ENCODE measurements at regions not wholly inside any gene's neighbourhood (a gene's known extent, or its start where the extent isn't known, plus 50 kb on each side); places are given as distances from the start of the nearest gene placed in this dataset.

DNA sequence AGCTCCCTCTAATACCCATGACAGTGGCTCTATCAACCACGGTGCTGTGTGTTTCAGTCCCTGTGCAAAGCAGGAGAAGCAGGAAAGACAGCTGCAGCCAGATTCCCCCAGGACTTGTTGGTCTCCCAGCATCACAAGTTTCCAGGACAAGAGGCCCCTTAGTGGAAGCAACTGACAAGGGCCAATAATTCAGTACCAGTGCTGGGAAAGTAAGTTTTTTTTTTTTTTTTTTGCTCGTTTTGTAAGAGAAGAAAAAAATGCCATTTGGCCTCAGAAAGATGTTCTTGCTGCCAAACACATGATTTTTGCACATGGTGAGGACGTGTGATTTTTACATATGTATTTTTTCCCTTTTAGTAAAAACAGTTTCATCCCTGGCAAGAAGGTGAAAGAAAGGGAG is 284.2 kb upstream of the ZMIZ1 start:
- no peak for DNase-seq

DNA sequence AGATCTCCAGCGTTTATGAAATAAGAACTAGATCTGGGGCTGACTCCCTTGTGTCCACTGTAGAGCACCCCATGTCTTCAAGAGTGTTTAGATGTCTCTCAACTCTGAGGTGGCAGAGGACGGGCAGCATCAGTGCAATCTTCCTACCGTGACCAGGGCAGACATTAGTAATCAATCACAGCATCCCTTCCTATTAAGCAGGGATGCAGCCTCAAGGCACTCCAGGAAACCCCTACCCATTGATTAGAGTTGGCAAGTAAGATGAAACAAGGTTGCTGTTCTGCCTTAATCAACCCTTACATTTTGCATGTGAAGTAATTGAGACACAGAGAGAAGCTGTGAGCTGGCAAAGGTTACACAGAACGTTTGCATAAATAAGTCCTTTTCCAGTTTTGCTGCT is 283.7 kb upstream of the ZMIZ1 start:
- DNase-seq = no peak

DNA sequence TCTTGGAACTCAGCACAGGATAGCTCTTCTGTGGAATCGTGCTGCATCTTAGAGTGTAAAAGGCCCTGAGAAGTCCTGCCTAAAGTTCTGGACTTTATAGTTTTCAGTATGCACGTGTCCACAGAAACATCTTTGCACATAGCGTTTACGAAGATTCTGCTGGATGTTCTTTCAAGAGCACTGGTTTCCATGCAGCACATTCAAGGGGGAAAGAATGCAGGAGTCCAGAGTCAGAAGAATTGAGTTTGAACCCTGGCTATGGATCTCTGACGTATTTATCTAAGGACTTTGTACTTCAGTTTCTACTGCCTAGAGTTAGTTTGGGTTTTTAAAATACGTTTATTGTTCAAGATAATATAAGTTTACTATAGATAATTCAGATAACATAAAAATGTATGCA is 282.8 kb upstream of the ZMIZ1 start:
- DNase-seq = no peak

DNA sequence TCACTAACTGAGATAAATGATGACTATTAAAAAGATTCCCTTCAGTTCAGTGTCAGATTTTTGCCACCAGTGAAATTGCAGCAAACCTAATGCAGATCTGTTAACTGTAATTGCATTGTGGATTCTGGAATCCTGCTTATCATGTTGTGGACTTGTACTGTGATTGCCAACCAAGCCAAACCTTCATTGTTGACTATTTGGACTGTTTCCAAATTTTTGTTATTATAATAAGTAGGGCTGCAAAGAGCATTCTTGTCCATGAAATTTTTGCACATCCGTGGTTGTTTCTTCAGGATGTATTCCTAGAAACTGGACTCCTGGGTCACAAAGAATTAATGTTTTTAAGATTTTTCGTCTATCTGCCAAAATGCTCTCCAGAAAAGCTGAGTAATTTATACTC is 281.6 kb upstream of the ZMIZ1 start:
- no peak for DNase-seq

DNA sequence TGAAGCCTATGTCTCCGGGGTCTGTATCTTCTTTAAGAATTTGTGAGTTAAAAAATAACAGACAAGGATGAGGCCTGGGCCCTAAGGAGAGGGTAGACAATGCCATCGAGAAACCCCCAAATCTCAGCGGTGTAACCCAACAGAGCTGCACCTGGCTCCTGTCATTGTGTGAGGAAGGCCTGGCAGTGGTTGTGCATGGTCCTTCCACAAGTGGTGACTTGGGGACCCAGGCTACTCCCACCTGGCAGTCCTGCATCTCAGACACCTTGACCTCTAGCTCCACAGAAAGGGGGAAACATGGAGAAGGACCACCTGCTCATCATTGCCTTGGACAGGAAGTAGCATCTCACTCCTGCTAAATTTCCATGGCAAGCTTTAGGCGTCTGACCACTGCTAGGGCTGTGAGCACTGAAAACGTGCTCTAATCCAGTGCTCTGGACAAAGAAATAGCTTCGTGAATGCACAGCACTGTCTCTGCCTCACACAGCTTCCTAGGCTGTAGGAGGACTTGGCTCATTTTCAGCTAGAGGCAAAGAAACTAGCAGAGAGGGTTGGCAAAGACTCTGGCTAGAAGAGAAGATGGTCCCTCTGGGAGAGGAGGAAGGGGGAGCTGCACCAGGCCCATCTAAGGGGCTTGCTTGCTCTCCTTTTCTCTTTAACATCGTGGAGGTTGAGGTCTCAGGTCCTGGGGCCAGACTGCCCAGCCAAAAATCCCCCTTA is 273.9 kb upstream of the ZMIZ1 start:
- DNase-seq = no peak

DNA sequence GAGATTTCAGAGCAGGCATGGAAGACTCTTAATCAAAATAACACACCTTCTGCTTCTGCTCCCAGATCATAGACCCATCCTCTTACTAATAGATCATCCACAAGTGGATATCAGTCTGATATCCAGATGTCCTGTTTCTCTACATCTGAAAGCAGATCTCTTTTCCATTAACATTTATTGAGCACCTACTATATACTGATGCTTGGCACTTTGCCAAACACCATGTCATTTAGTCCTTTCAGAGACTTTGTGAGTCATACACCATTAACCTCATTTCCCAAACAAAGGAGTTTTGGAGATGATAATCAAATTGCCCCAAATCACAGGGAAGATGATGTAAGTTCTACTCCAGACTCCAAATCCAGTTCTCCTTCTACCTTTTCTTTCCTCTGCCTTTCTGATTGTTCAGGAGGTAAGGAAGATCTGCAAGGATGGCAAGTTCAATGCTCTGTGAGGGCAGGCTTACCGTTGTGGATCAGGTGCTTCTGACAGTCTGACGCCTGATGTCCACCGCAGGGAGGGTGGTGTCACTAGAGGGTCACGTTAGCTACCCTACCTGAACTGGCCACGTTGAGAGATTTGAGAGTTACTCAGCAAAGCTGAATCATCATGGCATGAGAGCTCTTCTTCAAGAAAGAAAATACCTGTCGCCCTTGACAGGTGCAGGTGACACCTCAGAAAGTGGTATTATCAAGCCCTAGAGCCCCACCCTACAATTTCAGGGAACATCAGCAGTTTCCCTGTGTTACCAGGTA is 269.6 kb upstream of the ZMIZ1 start:
- no peak for DNase-seq

DNA sequence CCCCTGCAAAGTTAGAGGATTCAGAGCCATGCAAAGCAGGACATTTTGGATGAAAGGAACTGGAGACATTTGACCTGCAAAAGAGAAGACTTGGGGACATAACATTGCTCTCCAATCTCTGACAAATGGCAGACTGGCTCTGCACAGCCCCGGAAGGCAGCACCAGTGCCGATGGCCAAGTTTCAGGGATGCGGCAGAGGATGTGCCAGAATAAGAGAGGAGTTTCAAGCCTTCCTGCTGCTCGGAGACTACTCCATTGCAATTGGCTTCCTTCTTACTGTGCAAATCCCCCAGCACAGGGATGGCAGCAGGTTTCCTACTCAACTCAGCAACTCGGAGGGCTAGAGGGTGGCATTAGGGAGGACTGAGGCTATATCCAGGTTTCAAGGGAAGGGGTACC is 268.8 kb upstream of the ZMIZ1 start:
- DNase-seq = no peak

DNA sequence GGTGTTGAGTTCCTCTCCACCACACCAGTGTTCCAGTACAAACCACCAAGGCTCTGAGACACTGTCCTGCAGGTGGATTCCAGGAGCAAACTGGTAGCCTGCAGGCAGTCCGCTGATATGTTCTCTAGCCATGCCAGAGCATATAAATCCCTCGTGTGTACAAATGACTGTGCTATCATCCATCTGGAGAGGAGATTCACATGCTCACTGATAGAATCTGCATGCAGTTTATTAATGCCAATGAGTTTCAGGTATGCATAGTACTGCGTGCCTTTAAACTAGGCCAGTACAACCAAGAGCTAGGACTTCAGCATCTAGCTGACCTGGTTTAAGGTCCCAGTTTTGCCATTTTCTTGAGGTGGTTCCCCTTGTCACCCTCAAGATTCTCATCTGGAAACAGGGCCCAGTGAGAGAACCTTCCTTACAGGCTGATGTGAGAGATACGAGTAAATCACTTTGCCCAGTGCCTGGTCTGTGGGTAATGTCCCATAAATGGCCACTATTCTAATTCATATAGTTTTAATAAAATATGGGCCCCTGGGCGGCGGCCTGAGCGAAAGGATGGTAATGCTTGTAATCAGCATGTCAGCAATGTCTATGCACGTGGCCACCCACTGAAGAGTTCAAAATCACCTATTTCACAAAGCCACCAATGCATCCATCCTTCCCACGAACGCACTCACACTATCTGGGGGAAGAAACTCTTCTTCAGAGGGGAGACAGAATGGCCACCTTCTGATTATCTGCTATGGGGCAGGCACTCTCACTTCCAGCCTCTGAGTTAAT is 268.0 kb upstream of the ZMIZ1 start:
- DNase-seq = no peak

DNA sequence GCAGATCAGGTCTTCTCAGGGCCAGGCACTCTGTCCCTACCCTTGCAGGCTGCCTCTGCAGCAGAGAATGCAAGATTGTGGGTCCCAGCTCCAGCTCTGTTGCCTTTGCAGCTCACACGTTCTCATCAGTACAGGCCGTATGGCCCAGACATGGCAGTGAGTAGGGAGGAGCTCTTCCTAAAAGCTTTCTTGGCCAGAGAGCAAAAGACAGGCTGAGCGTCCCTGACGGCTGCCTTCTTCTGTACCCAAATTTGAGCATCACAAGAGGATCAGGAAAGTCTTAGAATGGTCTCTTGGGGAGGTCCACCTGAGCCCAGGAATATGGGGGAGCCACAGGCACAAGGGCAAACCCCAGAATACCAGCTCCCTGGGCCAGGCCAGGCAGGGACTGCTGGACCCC is 266.3 kb upstream of the ZMIZ1 start:
- DNase-seq = no peak

DNA sequence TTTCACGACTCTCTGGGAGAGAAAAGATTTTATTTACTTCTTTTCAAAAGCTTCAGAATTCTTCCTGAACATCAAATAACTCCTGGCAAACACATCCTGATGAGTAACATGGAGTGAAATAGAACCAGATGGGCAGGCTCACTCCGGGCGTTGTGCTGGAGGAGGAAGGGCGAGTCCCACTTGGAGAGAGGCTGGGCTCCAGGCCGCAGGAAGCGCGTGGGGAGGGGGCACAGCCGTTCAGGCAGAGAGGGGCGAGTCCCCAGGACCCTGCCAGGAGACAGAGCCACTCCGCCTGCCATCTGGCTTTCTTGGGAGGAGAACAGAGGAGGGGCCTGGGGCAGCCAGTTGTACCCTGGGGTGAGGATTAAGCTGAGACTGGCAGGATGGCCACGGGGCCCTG is 265.9 kb upstream of the ZMIZ1 start:
- no peak for DNase-seq

DNA sequence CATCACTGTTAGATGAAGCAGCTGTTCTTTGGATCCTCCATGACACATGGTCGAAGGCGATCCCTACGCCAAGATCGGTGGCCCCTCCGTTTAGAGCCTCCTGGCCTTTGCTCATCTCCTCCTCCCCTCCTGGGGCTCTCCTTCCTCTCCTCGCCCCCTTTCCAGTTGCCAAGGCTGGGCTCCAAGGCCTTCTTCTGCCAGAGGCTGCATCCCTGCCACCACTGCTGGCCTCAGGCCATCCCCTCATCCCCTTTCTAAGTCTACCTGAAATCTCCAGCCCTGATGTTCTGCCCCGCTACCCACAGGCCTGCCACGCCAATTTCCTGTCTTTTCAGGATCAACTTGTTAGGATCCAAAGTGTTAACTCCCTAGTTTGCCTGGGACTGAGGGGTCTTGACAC is 265.1 kb upstream of the ZMIZ1 start:
- DNase-seq = no peak

DNA sequence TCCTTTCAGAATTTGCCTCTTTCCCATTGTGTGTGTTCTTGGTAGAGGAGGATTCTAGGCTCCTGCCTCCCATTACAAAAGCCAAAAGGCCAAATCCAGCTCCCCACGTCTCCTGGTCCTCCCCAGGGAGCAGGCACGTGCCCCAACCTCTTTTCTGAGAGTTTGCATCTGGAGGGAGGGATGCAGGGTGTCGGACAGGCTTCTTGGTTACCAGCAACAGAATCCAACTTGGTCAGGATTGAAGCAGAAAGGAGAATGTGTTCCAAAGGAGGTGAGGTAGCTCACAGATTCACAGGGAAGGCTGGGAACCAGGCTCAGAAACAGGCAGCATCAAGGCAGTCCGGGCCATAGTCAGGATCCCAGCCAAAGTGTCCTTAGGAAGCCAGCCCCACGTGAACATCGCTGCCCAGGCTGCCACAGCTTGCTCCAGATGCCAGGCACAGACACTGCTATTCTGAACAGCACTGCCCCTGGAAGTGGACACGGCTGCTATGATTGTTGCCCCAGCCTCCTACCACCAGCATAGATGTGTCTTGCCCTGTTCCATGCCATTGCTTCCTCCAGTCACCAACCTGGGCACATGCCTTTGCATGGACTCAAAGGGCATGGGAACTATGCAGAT is 264.2 kb upstream of the ZMIZ1 start:
- no peak for DNase-seq

DNA sequence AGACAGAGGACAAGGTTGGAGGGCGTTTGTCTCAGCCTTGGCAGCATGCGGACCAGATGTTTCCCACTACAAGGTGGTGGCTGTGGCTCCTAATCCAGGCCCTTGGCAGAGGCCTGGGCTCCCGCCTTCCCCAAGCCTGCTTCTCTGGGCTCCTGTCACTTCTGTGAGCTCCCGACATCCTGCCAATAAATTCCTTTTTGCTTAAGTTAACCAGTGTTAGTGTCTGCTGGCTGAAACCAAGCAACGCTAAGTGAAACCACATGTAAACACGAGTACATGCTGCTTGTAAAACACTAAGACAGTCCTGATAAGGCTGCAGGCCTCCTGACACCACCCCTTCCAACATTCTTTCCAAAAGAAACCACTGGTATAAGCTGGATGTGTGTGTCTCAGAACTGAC is 263.6 kb upstream of the ZMIZ1 start:
- no peak for DNase-seq

DNA sequence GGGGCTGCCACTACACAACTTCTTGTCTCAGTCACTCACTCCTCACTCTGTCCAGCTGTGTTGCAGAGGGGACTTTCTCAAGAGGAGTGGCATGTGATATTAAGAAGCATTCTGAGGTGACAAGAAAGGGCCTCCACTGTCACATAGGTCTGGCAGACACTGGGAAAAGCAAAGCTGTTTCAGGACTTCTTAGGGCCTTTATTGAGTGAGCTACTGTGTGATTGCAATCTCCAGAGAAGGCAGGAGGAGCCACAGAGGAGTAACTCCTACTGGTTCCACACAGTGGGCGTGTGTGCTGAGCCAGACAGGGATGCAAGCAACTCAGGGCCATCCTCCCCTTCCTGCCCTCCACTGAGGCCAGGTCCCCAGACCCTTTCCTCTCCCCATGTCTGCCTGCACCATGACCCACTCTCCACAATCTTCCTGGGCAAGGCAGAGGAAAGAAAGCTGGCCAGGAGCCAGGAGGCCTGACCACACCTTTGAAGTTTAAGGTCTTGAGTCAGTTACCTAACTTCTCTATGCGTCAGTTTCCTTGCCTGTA is 262.0 kb upstream of the ZMIZ1 start:
- no peak for DNase-seq

DNA sequence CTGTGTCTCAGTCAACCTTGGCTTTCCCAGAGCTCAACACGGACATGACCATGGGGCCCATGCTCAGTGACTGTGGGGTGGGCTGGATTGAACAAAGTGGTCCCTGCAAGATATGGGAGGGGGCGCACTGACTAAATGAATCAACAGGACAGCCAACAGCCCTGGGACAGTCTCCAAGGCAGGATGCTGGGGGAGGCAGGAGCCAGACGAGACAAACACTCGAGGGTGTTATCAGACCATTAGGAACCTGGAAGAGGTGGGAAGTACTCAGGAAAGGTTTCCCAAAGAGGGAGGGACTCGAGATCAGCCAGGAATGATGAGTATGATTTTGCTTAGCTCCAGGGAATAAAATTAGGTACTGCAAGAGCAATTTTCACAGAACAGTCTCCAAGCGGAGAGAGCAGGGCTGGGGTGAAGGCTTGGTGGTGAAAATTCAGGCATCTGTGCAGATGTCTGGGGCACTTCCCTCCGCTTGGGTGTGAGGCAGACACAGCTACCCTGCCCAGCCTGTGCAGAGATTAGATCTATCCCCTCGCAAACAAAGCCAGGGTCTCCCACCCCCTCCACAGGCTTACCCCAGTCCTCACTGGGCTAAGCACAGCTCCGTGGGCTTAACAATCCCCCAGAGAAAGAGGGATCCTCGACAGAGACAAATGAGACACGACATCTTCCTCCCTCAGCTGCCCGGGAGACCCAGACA is 261.1 kb upstream of the ZMIZ1 start:
- DNase-seq = no peak

DNA sequence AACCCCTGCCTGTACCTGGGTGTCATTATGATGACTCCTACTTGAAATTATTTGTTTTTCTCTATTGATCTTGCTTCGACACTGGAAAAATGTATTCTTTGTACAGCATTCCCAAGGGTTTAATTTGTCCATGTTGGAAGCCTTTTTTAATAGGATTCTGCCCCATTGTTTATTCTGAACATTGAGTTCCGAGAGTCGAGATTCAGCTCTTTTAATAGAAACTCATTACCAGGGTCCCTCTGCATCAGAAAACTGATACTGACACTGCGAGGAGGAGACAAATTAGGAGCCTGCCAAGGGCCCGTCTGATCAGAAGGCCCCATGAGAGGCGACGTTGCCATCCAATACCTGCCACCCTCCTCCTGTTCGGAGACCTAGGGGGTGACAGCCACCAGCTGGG is 260.5 kb upstream of the ZMIZ1 start:
- no peak for DNase-seq

DNA sequence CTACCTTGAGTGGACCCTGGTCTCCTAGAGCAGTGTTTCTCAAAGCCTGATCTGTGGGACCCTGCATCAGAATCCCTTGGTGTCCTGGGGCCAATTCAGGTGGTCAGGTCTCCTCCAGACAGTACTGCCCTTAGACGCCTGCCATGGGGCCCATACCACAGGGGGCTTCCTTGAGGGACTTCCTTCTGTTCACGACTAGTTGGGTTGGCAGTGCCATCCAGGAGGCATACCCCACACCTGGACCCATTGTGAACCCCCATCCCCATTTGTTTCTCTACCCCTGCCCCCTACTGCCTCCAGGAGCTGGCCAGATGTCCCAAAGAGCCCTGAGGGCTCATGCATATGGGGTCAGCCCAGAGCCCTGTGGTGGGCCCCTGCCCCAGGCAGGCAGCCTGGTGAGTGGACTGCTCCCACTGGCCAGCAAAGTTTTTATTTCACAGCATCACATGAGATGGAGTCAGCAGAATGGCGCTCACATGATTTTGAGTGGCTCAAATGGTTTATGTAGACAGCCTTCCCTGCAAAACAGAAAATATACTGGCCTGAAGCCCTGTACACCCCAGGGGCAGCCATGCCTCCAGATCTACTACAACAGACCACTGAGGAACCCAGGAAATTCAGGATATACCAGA is 259.9 kb upstream of the ZMIZ1 start:
- DNase-seq = no peak

DNA sequence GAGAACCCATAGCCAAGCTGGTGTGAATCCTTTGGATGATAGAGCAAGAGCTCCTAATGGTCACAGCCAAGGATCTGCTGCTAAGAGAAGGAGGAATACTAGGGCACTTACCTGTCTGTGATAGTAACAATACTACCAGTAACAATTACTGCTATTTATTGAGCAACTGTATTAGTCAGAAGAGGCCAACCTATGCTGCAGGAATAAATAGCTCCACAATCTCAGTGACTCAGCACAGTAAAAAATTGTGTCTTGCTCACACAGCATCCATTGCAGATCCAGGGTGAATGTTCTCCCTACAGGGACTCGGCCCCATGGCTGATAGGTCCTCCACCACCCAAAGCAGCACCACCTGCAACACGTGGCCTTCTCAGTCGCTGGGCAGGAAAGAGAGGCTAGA is 257.6 kb upstream of the ZMIZ1 start:
- no peak for DNase-seq

DNA sequence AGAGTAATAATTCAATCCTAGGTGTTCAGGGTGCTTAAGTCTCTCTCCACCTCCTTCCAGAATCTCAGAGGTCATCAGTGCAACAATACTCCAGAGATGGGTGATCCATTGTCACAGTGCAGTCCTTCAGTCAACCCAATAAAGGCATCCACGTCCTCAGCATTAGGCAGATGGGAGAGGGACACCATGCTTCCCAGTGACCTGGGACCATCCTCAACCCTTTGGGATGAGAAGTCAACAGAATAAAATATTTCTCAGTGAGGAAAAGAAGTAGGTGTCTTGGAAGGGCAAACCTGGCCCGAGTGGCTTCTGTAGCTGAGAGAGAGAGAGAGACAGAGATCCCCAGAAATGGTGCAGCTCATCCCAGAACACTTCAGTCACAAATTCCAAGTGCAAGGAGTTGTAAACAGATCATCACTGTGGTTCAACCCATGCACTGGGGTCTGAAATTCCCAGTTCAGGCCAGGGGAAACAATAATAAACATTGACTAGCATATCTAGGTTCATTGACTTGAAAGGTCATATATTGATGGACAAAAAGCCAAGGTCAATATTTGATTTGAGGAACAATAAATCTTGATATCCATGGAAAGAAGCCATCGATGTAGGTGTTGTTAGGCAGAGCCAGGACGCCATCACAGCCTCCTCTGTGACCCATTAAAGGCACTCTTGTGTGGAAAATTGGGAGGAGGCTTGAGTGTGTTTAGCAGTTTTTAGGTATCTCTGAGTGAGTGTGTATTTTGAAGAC is 256.0 kb upstream of the ZMIZ1 start:
- no peak for DNase-seq

DNA sequence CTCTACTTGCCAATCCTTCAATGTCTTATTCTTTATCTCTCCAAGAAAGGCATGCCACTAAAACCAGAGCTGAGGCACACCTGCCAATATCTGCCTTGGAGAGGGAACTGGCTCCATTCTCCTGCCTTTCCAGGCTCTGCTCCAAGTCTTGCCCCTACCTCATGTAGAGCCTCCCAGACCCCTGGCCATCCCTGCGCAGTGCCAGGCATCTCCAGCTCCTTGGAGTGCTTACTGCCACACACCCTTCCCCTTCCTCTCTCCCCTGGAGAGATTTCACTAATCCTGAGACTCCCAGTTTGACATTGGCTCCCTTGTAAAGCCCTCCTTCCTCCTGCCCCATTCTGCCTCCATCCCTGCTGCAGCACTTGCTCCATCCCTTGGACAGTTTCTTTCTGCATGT is 255.2 kb upstream of the ZMIZ1 start:
- no peak for DNase-seq

DNA sequence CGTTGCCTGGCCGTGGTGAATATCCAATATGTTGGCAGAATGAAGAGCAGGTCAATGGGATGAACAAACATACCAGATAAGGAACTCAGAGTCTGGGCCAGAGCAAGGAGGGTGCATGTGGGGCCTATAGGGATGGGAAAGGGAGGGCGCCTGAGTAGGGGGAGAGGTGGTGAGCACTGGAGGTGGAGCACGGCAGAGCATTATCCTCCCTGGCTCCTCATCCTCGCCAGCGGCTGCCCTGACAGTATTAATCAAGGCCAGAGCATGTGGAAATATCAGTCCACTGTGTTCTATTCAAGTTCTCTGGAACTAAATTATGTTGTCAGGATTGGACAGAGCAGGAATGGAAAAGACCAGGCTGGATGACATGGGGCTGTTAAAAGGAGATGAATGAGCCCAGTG is 254.8 kb upstream of the ZMIZ1 start:
- DNase-seq = no peak
